IPS-18a (cell line): ENCODE measurements at regions not wholly inside any gene's neighbourhood (a gene's known extent, or its start where the extent isn't known, plus 50 kb on each side); places are given as distances from the start of the nearest gene placed in this dataset.
"Not testable (repeated sequence)": the region's sequence is repeated elsewhere in the genome, so short reads cannot be mapped to it uniquely, and the experiment has no call there.

ENCODE experiments used
- H3K27ac ChIP-seq: one replicate; pipeline ENCODE4 v1.5.1; 2013; ENCODE audit warnings: low read length
- H3K27me3 ChIP-seq: one replicate; pipeline ENCODE4 v1.6.1; 2013; ENCODE audit warnings: mild to moderate bottlenecking, low read length; ENCODE audit not compliant: control insufficient read depth, insufficient read depth
- H3K36me3 ChIP-seq: one replicate; pipeline ENCODE4 v1.6.1; 2013; ENCODE audit warnings: low read depth, low read length; ENCODE audit not compliant: control insufficient read depth
- H3K4me1 ChIP-seq: one replicate; pipeline ENCODE4 v1.6.1; 2013; ENCODE audit warnings: low read depth, low read length; ENCODE audit not compliant: control insufficient read depth
- H3K4me3 ChIP-seq: one replicate; pipeline ENCODE4 v1.5.1; 2013; ENCODE audit warnings: low read length
- H3K9ac ChIP-seq: one replicate; pipeline ENCODE4 v1.6.1; 2013; ENCODE audit warnings: mild to moderate bottlenecking, low read length, moderate library complexity
- H3K9me3 ChIP-seq: one replicate; pipeline ENCODE4 v1.6.1; 2013; ENCODE audit warnings: low read depth, low read length; ENCODE audit not compliant: control insufficient read depth

DNA sequence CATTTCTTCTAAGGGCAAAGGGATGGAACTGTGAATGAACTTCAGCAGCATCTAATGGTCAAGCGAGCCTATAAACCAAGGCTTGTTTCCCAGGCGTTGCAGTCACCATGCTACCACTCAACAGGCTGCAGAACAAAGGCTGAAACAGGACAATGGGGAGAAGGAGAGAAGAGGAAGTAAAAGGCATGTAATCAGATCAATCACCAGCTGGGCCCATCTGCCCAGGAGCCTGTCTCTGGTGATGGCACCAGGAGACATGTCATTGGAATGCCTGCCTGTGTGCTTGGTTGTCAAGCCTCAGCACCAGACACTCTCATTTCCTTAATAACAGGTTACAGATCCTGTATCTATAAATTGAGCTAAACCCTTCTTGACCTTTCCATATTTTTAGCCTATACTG is 81.7 kb upstream of the UMPS start:
- H3K27ac ChIP-seq, result no peak overlapping the region
- peaks cover 11% of the 10 kb centered on the region for H3K4me1 ChIP-seq
- no peaks in the 10 kb centered on the region for H3K36me3 ChIP-seq
- H3K27me3 ChIP-seq, result no peaks in the 10 kb centered on the region
- no peaks in the 10 kb centered on the region for H3K9me3 ChIP-seq
- no peak overlapping the region for H3K9ac ChIP-seq
- no peak overlapping the region for H3K4me3 ChIP-seq

DNA sequence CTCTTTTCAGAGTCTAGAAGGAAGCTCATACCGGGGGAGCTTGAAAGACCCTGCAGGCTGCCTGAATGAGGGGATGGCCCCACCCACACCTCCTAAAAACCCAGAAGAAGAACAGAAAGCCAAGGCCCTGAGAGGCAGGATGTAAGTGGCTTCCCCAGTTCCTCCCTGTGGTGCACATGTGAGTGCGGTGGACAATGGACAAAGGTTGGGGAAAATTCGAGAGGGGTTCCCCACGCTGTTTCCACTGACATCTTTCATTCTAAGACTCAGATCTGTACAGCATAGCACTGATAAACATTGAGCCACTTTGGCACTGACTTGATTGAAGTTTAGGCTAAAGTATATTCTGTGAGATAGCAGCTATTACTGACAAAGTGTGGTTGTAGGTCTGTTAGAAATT is 79.5 kb upstream of the UMPS start:
- Histone ChIP-seq H3K27me3 (no peaks in the 10 kb centered on the region), H3K9me3 (no peaks in the 10 kb centered on the region), H3K36me3 (no peaks in the 10 kb centered on the region), H3K4me1 (peaks cover 11% of the 10 kb centered on the region), H3K4me3 (no peak overlapping the region), H3K9ac (no peak overlapping the region), H3K27ac (no peak overlapping the region)

DNA sequence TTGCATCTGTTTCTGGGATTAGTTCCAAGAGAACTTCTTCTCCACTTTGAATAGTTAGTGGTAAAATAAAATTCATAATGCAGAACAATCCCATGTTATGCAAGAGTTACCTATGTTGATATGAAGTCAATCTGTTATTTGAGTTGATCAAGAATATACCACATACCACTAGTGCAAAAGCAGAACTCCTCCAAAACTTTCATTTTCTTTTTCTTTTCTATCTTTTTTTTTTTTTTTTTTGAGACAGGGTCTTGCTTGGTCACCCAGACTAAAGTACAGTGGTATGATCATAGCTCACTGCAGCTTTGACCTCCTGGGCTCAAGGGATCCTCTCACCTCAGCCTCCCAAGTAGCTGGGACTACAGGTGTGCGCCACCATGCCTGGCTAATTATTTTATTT is 78.8 kb upstream of the UMPS start:
- not testable (repeated sequence) for H3K27me3 ChIP-seq, H3K4me3 ChIP-seq, H3K9ac ChIP-seq, H3K9me3 ChIP-seq, H3K27ac ChIP-seq, H3K36me3 ChIP-seq
- peaks cover 11% of the 10 kb centered on the region for H3K4me1 ChIP-seq

DNA sequence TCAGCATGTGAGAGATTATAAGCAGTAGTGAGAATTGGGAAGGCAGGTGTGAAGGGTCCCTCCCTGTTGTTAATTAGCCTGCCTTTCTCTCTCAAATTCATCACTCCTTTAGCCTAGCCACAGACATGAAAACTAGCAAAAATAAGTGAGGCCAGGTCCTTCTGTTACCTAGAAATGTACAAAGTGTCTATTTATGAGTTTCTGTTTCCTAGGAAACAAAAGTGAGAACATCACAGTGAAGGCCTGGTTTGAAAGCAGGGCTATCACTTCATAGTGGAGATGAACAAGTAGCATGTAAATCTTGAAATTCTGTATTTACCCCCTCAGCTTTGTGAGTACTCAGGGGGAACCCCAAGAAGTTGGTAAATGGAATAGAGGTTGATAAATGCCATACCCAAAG is 78.2 kb upstream of the UMPS start:
- Histone ChIP-seq H3K4me3 (no peak overlapping the region), H3K27me3 (no peaks in the 10 kb centered on the region)

DNA sequence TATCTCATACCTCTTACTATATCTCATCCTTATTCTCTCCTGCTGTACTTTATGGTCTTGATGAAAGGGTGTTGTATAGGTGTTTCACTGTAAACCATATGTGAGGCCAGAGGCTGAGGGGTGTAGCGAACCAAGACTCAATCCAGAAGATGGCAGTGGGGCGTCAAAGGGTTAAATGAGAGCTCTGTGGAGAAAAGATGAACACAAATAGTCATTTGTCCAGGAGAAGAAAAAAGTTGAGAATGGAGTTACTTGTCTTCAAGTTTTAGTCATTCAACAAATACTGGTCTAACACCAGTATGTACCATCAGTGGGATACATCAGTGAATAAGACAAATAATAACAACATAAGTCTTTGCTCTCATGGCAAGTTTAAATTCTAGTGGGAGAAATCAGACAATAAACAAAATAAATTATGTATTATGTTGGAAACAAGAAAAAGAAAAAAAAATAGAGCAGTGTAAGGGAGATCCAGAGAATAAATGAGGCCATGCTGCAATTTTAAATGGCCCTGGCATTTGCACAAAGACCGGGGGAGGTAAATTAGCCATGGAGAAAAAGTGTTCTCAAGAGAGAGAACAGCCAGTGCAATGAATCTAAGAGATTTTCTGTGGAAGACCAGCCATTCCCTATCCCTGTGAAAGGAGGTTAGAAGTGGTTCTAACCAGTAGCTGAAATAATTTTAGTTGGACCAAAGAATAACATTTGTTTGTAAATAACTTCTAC is 77.0 kb upstream of the UMPS start:
- Histone ChIP-seq H3K27ac (no peak overlapping the region), H3K4me1 (peaks cover 10% of the 10 kb centered on the region), H3K9me3 (no peaks in the 10 kb centered on the region), H3K36me3 (no peaks in the 10 kb centered on the region), H3K4me3 (no peak overlapping the region), H3K9ac (no peak overlapping the region), H3K27me3 (no peaks in the 10 kb centered on the region)

More for the DNA sequence above, 78.2 kb upstream of the UMPS start:
- H3K9me3 ChIP-seq, result no peaks in the 10 kb centered on the region
- peaks cover 11% of the 10 kb centered on the region for H3K4me1 ChIP-seq
- no peak overlapping the region for H3K27ac ChIP-seq
- H3K9ac ChIP-seq, result no peak overlapping the region
- no peaks in the 10 kb centered on the region for H3K36me3 ChIP-seq

DNA sequence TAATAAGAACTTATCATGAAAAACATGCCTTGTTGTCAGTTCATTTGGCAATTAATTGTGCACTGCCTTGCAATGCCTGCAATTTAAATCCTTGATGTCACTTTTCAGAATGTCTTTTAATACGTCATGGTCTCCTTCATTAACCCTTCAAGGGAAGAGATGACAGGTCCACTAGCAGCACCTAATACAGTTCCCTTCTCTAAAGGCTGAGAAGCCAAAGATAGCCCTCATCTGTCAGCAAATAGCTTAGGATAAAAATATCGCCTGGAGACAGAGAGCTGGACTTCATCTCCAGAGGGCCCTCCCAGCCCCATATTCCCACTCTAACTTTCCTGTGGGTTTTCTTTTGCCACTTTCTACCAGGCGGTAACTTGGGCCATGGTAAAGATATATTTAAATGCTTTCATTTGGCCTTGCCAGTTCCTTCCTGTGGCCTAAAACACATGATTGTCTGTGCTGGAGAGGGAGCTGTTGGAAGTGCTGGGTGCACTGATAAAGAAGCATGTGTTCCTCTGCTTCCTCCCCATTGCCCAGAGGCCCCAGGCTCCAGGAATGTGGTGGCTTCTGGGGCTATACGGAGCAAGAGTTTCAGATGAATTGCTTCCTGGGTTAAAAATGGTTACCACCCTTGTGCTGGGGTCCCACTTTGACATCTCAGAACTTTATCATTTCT is 76.3 kb upstream of the UMPS start:
- Histone ChIP-seq H3K36me3 (no peaks in the 10 kb centered on the region), H3K9me3 (no peaks in the 10 kb centered on the region)

DNA sequence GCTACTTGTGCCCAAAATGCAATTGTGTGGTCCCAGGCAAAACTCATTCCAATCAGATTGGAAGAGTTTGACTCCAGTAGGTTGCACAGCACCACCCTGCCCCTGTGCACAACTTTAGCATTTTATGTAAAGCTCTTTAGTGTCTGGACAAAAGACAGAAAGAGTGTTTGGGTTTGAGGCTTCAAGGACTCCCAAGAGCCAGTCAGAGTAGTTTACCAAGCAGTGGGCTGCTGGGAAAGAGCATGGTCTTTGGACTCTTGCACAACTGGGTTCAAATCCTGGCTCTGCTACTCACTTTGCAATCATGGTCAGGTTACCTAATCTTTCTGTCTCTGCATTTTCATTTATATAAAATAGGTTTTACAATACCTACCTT is 75.8 kb upstream of the UMPS start:
- Histone ChIP-seq H3K27ac (no peak overlapping the region), H3K9ac (no peak overlapping the region), H3K27me3 (no peaks in the 10 kb centered on the region), H3K9me3 (no peaks in the 10 kb centered on the region), H3K4me1 (peaks cover 9% of the 10 kb centered on the region), H3K4me3 (no peak overlapping the region), H3K36me3 (no peaks in the 10 kb centered on the region)

More for the DNA sequence above, 76.3 kb upstream of the UMPS start:
- no peaks in the 10 kb centered on the region for H3K27me3 ChIP-seq
- H3K4me3 ChIP-seq, result no peak overlapping the region
- peaks cover 9% of the 10 kb centered on the region for H3K4me1 ChIP-seq
- H3K9ac ChIP-seq, result no peak overlapping the region
- no peak overlapping the region for H3K27ac ChIP-seq

DNA sequence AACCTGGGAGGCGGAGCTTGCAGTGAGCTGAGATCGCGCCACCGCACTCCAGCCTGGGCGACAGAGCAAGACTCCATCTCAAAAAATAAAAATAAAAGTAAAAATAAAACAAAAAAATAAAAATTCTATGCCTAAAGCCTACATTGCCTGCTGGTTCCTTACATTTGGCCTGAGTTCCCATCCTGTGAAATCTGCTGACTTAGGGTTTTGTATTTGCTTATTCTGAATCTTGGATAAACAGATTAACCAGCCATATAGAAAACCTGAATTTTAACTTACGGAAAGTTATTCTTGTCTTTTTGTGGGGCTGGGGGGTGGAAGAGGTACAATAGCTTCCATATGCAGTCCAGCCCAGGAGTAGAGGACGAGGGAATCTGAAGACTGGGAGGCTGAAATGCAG is 73.7 kb upstream of the UMPS start:
- no peak overlapping the region for H3K27ac ChIP-seq

DNA sequence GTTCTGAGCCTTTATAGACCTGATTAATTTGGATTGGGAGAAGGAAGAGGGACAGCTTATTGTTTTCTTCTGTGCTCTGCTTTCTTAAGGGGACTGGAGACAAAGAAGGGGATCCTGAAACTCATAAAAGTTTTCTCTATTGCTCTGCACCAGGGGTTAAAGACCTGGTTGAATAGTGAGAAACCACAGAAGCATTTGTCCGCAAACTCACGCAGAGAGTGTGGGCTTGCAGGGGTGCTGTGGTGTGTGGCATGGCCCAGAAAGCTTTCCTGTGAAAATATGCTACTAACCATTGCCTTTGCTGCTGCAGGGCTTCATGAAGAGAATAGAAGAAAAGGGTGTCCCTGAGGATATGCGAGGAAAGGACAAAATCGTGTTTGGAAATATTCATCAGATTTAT is 73.1 kb upstream of the UMPS start:
- Histone ChIP-seq H3K9me3 (no peaks in the 10 kb centered on the region), H3K36me3 (no peaks in the 10 kb centered on the region), H3K27ac (no peak overlapping the region), H3K4me3 (no peak overlapping the region), H3K9ac (no peak overlapping the region), H3K27me3 (no peaks in the 10 kb centered on the region), H3K4me1 (no peaks in the 10 kb centered on the region)

More for the DNA sequence above, 73.7 kb upstream of the UMPS start:
- Histone ChIP-seq H3K36me3 (no peaks in the 10 kb centered on the region), H3K9me3 (no peaks in the 10 kb centered on the region), H3K27me3 (no peaks in the 10 kb centered on the region), H3K9ac (no peak overlapping the region), H3K4me3 (no peak overlapping the region), H3K4me1 (no peaks in the 10 kb centered on the region)

DNA sequence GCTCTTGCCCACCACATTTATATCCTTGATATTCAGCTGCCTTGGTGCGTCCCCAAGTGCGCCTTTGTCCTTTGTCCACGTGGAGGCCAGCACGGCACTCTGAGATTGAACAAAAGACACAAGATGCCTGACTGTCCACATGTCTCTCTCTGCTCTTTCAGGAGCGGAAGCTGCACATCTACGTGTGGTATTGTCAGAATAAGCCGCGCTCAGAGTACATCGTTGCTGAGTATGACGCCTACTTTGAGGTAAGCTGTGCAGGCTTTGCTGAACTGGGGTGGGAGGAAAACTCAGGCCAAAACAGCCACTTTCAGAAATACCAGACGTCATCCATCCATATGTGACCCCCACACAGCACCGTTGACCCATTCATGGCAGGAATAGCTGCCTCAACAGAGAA is 72.0 kb upstream of the UMPS start:
- H3K4me3 ChIP-seq, result no peak overlapping the region
- no peaks in the 10 kb centered on the region for H3K36me3 ChIP-seq
- H3K9me3 ChIP-seq, result no peaks in the 10 kb centered on the region
- H3K9ac ChIP-seq, result no peak overlapping the region
- no peaks in the 10 kb centered on the region for H3K4me1 ChIP-seq
- H3K27me3 ChIP-seq, result no peaks in the 10 kb centered on the region
- no peak overlapping the region for H3K27ac ChIP-seq

DNA sequence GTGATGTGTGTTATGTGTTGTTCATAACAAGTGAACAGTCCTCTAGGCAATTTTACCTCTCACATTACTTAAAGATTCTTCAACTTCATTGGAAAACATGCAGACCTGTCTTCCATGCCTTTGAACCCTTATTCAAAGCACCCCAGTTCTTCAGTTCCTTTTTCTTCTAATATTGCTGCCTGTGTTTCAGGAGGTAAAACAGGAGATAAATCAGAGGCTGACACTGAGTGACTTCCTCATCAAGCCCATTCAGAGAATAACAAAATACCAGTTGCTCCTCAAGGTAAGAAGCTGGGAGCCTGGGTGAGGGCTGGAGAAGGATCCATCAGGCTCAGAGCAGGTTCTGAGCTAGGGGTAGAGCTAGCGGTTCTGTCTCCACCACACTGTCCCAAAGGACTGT is 71.1 kb upstream of the UMPS start:
- H3K27ac ChIP-seq, result no peak overlapping the region
- no peak overlapping the region for H3K9ac ChIP-seq
- H3K4me3 ChIP-seq, result no peak overlapping the region
- H3K9me3 ChIP-seq, result no peaks in the 10 kb centered on the region
- H3K27me3 ChIP-seq, result no peaks in the 10 kb centered on the region
- no peaks in the 10 kb centered on the region for H3K4me1 ChIP-seq
- no peaks in the 10 kb centered on the region for H3K36me3 ChIP-seq

DNA sequence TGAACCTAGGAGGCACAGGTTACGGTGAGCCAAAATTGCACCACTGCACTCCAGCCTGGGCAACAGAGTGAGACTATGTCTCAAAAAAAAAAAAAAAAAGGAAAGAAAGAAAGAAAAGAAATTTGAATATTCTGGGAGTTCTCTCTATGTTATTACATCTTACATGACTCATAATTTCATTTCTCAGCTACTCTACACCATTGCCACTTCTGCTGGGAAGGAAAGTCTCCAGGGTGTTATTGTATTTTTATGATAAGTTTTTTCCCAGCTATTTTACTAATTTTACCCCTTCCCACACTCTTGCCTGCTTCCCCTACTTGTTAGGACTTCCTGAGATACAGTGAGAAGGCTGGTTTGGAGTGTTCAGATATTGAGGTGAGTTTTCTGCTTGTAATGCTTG is 69.7 kb upstream of the UMPS start:
- H3K4me1 ChIP-seq, result no peaks in the 10 kb centered on the region
- H3K9ac ChIP-seq, result no peak overlapping the region
- no peaks in the 10 kb centered on the region for H3K9me3 ChIP-seq
- no peaks in the 10 kb centered on the region for H3K36me3 ChIP-seq
- no peak overlapping the region for H3K4me3 ChIP-seq
- no peak overlapping the region for H3K27ac ChIP-seq
- H3K27me3 ChIP-seq, result no peaks in the 10 kb centered on the region
